ENCODE measurements at regions not wholly inside any gene's neighbourhood (a gene's known extent, or its start where the extent isn't known, plus 50 kb on each side); places are given as distances from the start of the nearest gene placed in this dataset.

DNA sequence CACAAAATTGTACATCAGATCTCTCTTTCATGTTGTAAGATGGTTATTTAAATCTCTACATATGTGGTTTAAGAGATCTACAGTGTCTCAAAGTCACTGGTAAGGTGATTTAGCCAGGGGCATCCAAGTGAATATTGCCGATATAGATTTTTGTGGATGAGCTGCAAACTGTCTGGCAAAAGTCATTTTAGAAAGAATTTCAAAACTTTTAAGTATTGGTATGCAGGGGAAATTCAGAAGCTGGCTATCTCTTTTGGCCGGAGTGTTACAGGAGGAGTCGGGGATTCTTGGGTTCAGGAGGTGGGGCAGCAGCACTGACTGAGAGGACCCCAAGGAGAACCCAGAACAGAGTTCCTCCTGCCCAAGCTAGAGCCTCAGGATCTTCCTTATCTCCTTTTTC, 69.9 kb downstream of the PTHLH start:
- TF ChIP-seq POLR2A (IDR thresholded peaks at IDR 0.05; ENCODE audit: low read length) (no peak), GATA1 (IDR thresholded peaks at IDR 0.05; ENCODE audit: low read depth, low read length) (no peak)

Data from erythroblast (primary cell).